B cell (primary cell): ENCODE measurements at regions not wholly inside any gene's neighbourhood (a gene's known extent, or its start where the extent isn't known, plus 50 kb on each side); places are given as distances from the start of the nearest gene placed in this dataset. TPM values are rescaled to one million over a fixed set of nuclear protein-coding genes. Genes with fewer than 3 reads are reported as not detected.
"Not testable (repeated sequence)": the region's sequence is repeated elsewhere in the genome, so short reads cannot be mapped to it uniquely, and the experiment has no call there.

Experiments used
- ATAC-seq: fragments of 200-7000 bp; cut with Tn5 transposase; one replicate; pipeline ENCODE4 v1.10.0; 2021; ENCODE audit warnings: low read depth, mild to moderate bottlenecking, moderate number of reproducible peaks, moderate library complexity
- CTCF ChIA-PET: fragments of 350-600 bp; sonication (Branson Sonifier 250); formaldehyde crosslinking; loops from one replicate; lab custom pipeline; 2021; ENCODE audit warnings: antibody characterized with exemption, inconsistent platforms; lab: Charles Lee
- POLR2A ChIA-PET: fragments of 350-600 bp; sonication (Branson Sonifier 250); formaldehyde crosslinking; loops from one replicate; lab custom pipeline; 2021; ENCODE audit warnings: antibody characterized with exemption; lab: Charles Lee
- DNase-seq: peaks from one replicate; pipeline ENCODE4 v3.0.0; 2013
- H2AFZ ChIP-seq: 2 replicates; pipeline ENCODE4 v1.6.1; 2012; ENCODE audit warnings: mild to moderate bottlenecking, low read depth, low read length; ENCODE audit not compliant: insufficient read depth, poor library complexity, severe bottlenecking
- H3K27ac ChIP-seq, 2 donors: 1 replicate in 1 of 2; 2 replicates in 1 of 2; pipeline ENCODE4 v1.5.1; 2012 to 2013; ENCODE audit warnings: low read length in 2 of 2, mild to moderate bottlenecking in 2 of 2, moderate library complexity in 1 of 2
- H3K27me3 ChIP-seq, 4 experiments: fragments of 200-600 bp in 1 of 4; sonication (generic) in 1 of 4; replicated peaks in 1 of 4; 1 replicate in 2 of 4; 2 replicates in 2 of 4; pipeline versions ENCODE4 v1.6.1 to v1.7.0; 2013 to 2016; ENCODE audit warnings: low read length in 3 of 4, mild to moderate bottlenecking in 2 of 4, mixed read lengths in 1 of 4, moderate library complexity in 1 of 4; ENCODE audit not compliant: insufficient read depth in 4 of 4, control insufficient read depth in 3 of 4; ENCODE audit errors: control extremely low read depth in 1 of 4
- H3K36me3 ChIP-seq, 2 experiments: replicated peaks in 1 of 2; 1 replicate in 1 of 2; 2 replicates in 1 of 2; pipeline versions ENCODE4 v1.6.1 to v1.7.1; 2013; ENCODE audit warnings: low read length in 1 of 2; ENCODE audit not compliant: insufficient read depth in 2 of 2, control insufficient read depth in 1 of 2; ENCODE audit errors: control extremely low read depth in 1 of 2, extremely low read depth in 1 of 2
- H3K4me1 ChIP-seq, 2 donors: fragments of 200-600 bp in 1 of 2; sonication (generic) in 1 of 2; 1 replicate in 1 of 2; 2 replicates in 1 of 2; pipeline versions ENCODE4 v1.5.1 to v1.6.1; 2013 to 2017; ENCODE audit warnings: low read length in 2 of 2; ENCODE audit not compliant: control insufficient read depth in 2 of 2, insufficient read depth in 2 of 2
- H3K4me2 ChIP-seq: replicated peaks from 2 replicates; pipeline ENCODE3; 2012; ENCODE audit warnings: mild to moderate bottlenecking, low read depth, low read length; ENCODE audit not compliant: poor library complexity, severe bottlenecking
- H3K4me3 ChIP-seq, 5 experiments: fragments of 200-600 bp in 1 of 5; sonication (generic) in 1 of 5; 1 replicate in 3 of 5; 2 replicates in 2 of 5; pipeline versions ENCODE4 v1.5.1 to v1.7.0; 2011 to 2016; ENCODE audit warnings: low read length in 4 of 5, mild to moderate bottlenecking in 4 of 5, low read depth in 2 of 5, control low read depth in 1 of 5, moderate library complexity in 1 of 5; ENCODE audit not compliant: insufficient read depth in 1 of 5; ENCODE audit errors: control extremely low read depth in 1 of 5, extremely low read depth in 1 of 5
- H3K79me2 ChIP-seq: fragments of 200-600 bp; sonication (generic); one replicate; pipeline ENCODE4 v1.6.0; 2016; ENCODE audit warnings: low read length; ENCODE audit not compliant: control insufficient read depth, insufficient read depth
- H3K9ac ChIP-seq: fragments of 200-600 bp; sonication (generic); 2 replicates; pipeline ENCODE4 v1.6.1; 2017; ENCODE audit warnings: mild to moderate bottlenecking, low read length, moderate library complexity
- H3K9me3 ChIP-seq, 3 donors: one replicate each; pipeline versions ENCODE4 v1.6.1 to v1.7.1; 2013; ENCODE audit warnings: low read length in 2 of 3; ENCODE audit not compliant: control insufficient read depth in 2 of 3, insufficient read depth in 1 of 3; ENCODE audit errors: control extremely low read depth in 1 of 3
- H4K20me1 ChIP-seq: 2 replicates; pipeline ENCODE4 v1.6.0; 2012; ENCODE audit warnings: mild to moderate bottlenecking, low read length; ENCODE audit not compliant: insufficient read depth, control insufficient read depth, poor library complexity, severe bottlenecking
- H3K27ac Mint-ChIP-seq: one replicate; pipeline ENCODE4 v1.8.0; 2021; ENCODE audit warnings: mixed read lengths
- H3K27me3 Mint-ChIP-seq: one replicate; pipeline ENCODE4 v1.8.0; 2021; ENCODE audit warnings: mixed read lengths
- H3K4me1 Mint-ChIP-seq: one replicate; pipeline ENCODE4 v1.8.0; 2021; ENCODE audit warnings: mixed read lengths
- H3K4me3 Mint-ChIP-seq: one replicate; pipeline ENCODE4 v1.8.0; 2021; ENCODE audit warnings: mixed read lengths
- H3K9me3 Mint-ChIP-seq: one replicate; pipeline ENCODE4 v1.8.0; 2022; ENCODE audit warnings: mixed read lengths; ENCODE audit not compliant: insufficient read depth
- WGBS: methylation state at CpG from one replicate; pipeline ENCODE4 v1.1.5; 2013; ENCODE audit warnings: missing lambda C conversion rate; ENCODE audit not compliant: insufficient coverage; 5-methylcytosine and 5-hydroxymethylcytosine counted together
- intact Hi-C: fragments of 100-400 bp; cut with micrococcal nuclease; formaldehyde crosslinking; loops from one replicate; pipeline ENCODE4 v1.10.0; 2022
- small RNA-seq: library from RNA; depleted of rRNA; stranded (forward); fragments of <200 nt; gene quantifications from one replicate; pipeline ENCODE3, GENCODE V24; 2012; ENCODE audit warnings: low replicate concordance, low read depth; ENCODE audit not compliant: insufficient read length

GRCh38 chr9:40746921-40747485, 381.5 kb downstream of the FOXD4L6 start:
- H2AFZ ChIP-seq, H3K36me3 ChIP-seq, H3K9ac ChIP-seq, intact Hi-C loops, H3K9me3 ChIP-seq, H3K4me2 ChIP-seq, H4K20me1 ChIP-seq, ATAC-seq, H3K79me2 ChIP-seq, POLR2A ChIA-PET, H3K4me1 Mint-ChIP-seq, H3K27me3 Mint-ChIP-seq, H3K27ac ChIP-seq, DNase-seq, H3K4me1 ChIP-seq, H3K27me3 ChIP-seq, CTCF ChIA-PET, H3K9me3 Mint-ChIP-seq, H3K4me3 ChIP-seq: not testable (repeated sequence)
- WGBS = no CpG with 5 or more reads among the region's 1 CpG
- Mint-ChIP-seq H3K4me3 (peak overlapping the region; percentile 29), H3K27ac (peak overlapping the region; percentile 56)

Small RNA genes lying in the stretch of these regions (small RNA-seq; reads per million reads assigned to genes)
- not detected for gene RNU6-156P
